ENCODE measurements at regions not wholly inside any gene's neighbourhood (a gene's known extent, or its start where the extent isn't known, plus 50 kb on each side); places are given as distances from the start of the nearest gene placed in this dataset.

DNA sequence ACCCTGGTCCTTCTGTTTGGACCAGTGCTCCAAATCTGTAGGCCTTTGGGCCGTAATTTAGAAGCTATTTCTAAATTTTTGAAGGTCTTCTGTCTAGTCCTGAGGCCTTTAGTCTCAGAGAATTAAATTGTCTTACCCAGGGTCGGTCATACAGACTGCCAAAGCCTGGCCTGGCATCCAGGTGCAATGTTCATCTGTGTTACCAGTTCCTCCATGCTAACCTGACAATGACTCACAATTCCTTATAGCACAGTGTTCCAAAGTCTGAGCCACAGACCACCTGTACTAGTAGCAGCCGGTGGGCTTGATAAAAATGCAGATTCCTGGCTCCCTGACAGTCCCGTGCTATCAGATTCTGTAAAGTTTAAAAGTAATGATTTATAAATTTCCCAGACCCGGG is 77.7 kb upstream of the MAP4K3 start:
- no peak for DNase-seq

DNA sequence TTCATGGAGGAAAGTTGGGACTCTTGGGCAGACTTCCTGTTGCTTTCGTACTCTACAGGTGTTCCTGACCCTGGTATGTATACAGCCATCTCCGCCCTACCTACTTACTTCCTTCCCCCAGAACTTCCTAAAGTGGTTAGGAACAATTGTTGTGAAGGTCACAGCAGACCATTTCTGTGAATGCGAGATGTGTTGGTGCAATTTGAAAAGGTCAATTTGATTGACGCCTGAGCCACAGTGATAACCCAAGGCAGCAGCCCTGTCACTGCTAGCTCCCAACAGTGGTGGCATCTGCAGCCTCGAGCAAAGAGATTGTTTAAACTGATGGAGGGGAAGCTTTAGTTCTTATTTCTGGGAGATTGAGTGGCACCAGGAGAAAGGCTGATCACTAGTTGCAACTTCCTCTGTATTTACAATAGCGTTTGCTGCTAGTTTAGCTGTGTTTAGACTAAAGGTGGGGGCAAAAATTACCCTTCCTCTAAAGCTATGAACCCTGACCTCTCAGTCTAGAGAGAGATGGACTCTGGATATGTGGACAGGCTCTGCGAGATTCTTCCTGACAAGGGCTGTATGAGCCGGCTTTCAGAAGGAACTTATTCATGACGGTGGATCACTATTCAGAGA is 78.3 kb upstream of the MAP4K3 start:
- no peak for DNase-seq

DNA sequence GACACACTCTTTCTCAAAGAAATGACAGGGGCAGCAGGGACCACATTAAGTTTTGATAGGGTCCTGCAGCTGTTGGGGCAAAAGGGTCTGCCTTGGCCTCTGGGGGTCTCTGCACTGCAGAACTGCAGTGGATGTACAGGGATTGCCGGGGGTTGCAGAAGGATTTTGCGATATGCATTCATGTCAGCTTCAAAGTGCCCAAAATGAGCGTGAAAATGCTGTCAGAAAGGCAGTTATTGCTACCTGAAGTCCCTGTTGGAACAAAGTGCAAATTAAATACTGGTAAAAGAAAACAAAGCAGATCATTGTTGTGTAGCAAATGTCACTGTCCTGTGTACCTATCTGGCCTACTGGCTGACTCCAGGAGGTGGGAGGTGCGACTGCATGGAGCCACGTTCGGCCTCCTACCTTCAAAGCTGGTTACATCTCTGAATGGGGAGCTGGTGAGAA is 78.8 kb upstream of the MAP4K3 start:
- DNase-seq: no peak

DNA sequence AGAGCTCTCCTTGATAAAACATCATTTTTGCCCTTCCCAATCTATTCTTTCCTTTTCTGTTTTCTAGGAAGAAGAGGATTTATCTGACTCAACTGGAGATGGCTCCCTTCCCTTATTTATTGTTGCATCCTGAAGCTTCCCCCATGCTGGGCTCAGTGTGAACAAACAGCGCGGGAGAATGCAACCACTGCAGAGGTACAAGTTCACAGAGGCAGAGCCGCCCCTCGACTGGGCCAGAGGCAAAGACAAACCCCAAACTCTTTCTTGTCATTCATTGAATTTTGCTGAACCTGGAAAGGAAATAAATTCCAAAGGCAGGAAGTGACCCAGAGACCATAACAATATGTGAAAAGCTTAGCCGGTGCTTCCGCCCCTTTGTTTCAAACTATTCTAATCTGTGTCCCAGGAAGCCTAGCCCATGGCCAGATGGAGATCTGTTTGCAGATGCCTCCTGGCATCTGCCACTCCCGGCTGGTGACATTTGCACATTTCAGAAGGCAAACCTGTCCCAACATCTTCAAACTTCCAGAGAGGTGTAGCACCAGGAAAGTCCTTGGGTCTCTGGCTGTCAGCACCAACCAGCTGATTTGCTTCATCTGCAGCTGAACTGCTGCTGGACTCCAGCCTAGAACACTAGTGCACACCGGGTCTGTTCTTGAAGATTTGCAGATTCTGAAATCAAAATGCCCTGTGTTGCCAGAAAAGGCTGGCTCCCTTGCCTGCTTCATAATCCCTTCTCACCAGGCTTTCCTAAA is 79.4 kb upstream of the MAP4K3 start:
- no peak for DNase-seq

DNA sequence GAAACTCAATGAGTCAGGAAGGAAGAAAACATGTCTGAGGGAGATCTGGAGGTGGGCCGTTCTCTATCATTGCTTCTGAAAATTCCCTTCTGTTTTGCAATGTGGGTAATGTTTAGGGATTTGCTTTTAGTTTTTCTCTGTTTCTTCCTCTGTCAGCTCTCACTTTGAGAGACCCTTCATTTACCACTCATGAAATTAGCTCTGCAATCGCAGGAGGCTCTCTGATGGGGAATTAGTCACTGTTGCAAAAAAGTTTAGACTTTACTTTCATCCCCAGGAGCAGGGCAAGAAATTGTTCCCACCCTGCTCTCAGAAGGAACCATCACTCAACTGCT is 80.0 kb upstream of the MAP4K3 start:
- DNase-seq: no peak

DNA sequence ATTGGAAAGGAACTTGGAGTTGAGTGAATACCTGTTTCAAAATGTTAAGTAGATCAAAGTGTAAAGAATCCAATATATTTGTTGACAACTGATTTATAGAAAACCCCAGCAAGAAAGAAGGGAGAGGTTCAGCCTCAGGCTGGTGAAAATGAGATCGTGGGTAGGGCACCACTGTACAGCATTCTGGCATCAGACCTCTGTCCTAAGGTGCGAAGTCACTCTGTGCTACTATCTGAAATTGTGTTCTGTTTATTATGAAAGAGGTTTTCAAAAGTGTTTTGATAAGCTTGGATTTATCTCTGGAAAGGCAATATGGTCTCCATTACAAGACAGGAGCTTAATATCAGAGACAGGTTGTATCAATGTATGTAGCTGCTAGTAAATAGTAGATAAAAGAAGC is 80.5 kb upstream of the MAP4K3 start:
- DNase-seq: no peak

DNA sequence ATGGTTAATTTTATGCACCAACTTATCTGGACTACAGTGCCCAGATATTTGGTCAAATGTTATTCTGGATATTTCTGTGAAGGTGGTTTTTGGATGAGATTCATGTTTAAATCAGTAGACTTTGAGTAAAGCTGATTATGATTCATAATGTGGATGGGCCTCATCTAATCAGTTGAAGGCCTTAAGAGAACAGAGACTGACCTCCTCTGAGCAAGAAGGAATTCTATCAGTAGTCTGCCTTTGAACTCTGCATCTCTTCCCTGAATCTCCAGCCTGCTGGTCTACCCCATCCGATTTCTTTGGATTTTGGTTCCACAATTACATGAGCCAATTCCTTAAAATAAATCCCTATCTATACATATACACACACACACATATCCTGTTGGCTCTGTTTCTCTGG is 82.8 kb upstream of the MAP4K3 start:
- DNase-seq: no peak

DNA sequence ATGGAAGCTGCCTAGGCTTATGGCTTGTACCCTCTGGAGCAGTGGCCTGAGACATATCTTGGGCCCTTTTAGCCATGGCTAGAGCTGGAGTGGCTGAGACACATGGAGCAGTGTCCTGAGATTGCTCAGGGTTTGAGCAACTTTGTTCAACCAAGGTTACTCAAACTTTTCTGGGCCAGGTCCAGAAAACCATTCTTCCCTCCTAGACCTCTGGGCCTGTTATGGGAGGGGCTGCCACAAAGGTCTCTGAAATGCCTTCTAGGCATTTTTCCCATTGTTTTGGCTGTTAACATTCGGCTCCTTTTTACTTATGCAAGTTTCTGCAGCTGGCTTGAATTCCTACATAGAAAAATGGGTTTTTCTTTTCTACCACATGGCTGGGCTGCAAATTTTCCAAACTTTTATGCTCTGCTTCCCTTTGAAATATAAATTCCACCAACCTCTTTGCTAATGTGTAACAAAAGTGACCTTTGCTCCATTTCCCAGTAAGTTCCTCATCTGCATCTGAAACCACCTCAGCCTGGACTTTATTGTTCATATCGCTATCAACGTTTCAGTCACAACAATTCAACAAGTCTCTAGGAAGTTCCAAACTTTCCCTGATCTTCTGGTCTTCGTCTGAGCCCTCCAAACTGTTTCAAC is 84.9 kb upstream of the MAP4K3 start:
- DNase-seq: no peak

DNA sequence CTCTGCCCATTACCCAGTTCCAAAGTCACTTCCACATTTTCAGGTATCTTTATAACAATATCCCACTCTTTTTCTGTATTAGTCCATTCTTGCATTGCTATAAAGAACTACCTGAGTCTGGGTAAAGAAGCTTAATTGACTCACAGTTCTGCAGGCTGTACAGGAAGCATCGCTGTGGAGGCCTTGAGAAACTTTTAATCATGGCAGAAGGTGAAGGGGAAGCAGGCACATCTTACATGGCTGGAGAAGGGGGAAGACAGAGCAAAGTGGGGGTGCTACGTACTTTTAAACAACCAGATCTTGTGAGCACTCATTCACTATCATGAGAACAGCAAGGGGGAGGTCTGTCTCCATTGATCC is 85.4 kb upstream of the MAP4K3 start:
- no peak for DNase-seq

DNA sequence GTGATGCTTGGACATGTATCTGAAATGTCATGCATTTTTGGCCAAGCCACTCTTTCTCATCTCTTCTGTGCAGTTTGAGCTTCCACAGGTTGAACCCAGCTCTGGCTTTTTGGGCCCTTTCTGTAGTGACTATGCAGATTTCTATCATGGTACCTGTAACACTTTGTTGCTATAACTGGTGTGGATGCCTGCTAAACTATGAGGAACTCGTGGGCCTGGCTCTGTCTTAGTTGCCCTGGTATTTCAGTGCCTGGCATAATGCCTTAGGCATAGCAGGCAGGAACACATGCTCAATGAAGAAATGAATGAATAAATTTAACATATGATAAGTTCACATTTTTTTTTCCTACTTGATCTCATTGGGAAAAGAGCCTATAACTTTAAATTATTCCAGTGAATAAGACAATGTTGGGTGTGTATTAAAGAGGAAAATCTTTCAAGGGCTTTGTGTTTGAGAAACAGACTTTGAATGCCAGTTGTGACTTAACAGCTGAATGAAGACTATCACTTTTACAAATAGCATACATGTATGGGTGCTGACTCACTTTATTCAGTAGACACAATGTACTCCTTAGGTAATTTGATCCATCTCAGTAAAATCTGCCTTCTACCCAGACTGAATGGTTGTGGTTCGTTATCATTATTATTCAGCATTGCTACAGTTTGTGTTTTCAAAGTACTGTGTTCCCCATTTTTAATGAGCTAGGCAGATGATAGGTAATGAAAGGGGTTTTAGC is 86.4 kb upstream of the MAP4K3 start:
- DNase-seq: no peak

DNA sequence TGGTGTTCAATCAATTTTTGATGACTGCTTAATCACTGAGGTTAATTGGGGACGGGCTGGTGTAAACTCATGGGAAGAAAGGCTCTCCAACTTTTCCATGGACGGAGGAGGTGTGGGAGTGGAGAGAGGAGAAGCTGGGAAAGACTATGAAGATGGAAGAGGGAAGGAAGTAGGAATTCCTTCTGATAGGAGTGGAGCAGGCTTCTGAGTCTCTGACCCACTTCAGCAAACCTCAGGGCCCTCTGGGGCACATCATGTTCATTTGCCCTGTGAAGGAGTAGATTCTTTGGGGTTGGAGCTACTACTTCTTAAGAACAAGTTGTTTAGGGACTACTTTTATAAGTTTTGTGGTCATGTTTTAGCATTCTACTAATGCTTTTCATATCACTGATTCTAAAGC is 87.0 kb upstream of the MAP4K3 start:
- DNase-seq: no peak

DNA sequence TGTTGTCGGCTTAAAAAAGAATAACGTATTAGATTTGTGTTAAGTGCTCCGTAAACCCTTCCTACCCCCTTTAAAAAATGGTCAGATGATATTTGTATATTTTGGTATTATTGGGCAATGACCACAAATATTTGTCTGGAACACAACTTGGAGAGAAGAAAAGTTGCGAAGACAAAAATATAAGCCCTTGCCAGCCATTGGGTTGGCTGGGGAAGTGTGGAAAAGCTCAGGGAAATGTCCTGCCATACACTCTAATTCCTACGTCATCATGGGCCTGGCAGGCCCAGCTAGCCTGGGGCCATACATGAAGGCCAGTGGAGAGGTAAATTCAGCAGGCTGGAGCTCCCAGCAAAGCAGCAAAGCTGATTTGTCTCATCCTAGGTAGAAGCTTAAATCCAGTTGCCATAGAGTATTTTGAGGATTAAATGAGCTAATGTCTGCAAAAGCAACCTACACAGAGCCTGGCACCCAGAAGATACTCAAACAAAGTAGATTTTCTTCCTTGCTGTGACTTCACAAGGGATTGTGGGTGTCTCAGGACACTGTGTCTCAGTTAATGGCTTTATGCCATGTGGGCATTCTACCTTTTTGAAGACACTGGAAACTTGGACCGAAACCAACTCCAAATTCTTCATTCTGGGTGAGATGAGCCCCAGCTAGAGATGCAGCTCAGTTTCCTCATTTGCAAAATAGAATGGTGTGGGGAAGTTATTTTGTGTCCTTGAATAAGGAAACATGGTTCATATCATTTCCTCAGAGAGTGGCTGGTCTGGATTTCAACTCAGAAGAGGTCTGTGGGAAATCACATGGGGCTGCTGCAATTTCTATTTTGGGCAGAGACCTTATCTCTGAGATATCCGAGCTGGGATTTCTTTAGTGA is 87.9 kb upstream of the MAP4K3 start:
- no peak for DNase-seq

DNA sequence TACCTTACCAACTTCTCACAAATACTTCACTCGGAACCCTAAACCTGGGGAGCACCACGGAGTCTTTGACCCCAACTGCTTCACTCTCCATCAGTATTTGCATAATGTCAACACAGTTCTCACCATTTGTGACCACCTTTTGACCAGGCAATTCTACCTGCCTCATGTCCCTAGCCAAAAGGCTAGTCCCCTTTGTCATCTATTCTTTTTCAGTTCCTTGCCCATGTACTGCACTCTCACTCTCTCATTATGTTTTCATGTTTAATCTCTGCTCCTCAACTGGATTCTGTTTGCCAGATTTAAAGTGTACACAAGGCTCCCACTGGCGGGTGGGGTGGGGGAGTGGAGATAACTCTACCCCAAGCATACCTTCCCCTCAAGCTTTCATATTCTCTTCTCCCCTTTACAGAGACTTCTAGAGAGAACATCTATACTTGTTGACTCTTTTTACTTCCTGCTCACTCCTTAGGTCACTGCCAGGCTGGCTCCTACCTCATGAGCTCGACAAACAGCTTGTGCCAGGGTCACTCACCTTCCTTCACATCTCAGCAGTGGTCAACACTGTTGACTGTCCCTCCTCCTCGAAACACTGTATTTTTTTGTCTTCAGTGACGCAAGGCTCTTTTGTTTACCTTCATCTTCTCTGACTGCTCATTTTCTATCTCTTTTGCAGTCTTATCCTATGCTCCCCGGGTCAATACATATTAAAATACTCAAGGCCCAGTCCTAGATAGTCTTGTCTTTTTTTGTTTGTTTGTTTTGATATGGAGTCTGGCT is 88.7 kb upstream of the MAP4K3 start:
- DNase-seq: no peak

DNA sequence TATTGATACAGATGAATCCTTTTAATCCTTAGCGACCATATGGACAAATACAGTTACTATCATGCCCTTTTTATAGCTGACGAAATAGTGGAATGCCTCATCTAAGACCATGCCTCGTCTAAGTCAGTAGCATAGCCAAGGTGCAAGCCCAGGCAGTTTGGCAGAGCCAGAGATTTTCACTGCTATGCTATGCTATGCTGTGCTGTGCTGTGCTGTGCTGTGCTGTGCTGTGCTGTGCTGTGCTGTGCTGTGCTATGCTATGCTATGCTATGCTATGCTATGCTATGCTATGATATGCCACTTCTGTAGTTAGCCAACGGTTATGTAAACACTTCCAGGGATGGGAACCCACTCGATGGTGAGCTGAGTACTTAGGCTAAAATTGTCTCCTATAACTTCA is 91.6 kb upstream of the MAP4K3 start:
- no peak for DNase-seq

DNA sequence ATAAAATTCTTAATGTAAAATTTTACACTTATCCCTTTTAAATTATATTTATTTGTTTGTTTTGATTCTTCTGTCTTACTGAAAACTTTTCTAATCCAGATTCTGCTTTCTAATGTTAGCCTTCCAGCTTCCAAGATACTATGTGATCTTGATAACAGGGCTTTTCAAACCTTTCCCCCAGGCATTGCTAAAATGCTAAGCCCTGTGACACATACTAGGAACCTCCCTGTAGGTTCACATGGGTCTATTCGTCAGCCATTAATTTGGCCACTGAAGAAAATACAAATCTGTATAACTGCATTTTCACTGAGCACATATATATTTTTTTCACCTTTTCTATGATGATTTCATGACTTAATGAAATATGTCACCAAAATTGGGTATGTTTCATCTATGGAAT is 92.8 kb upstream of the MAP4K3 start:
- DNase-seq: no peak

DNA sequence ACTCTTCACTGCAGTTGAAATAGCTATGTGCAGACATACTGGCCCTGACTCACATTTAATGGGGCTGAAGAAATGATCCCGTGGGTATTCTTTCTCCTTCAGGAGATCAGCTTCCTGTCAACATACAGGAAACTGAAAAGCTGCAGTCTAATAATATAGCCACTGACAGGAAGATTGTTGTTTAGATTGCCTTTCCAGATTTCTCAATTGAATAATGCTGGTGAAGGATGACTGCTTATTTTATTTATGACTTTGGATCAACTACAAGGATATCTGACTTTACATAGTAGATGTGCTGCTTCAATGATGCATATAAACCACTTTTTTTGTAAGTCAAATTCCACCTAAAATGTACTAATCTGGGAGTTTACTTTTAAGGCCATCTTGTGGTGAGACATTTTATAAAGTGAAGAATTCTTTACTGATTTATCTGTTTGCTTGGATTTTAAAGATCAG is 93.4 kb upstream of the MAP4K3 start:
- DNase-seq: no peak

DNA sequence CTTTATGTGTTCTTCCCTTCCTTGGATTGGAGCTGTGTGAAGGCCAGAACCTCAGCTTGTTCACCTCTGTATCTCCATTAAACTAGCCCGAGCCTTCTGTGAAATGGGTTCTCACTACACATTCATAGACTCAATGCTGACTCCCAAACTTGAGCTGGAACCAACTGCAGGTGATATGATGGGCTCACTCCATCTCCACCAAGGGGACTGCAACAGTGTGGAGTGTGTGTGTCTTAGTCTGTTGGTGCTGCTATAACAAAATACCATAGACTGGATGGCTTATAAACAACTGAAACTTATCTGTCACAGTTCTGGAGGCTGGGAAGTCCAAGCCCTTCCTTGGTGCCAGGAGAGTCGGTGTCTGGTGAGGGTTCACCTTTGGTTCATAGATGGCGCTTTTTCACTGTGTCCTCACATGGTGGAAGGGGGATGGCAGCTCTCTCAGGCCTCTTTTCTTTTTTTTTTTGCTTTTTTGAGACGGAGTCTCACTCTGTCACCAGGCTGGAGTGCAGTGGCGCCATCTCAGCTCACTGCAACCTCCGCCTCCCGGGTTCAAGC is 94.2 kb upstream of the MAP4K3 start:
- DNase-seq: no peak

DNA sequence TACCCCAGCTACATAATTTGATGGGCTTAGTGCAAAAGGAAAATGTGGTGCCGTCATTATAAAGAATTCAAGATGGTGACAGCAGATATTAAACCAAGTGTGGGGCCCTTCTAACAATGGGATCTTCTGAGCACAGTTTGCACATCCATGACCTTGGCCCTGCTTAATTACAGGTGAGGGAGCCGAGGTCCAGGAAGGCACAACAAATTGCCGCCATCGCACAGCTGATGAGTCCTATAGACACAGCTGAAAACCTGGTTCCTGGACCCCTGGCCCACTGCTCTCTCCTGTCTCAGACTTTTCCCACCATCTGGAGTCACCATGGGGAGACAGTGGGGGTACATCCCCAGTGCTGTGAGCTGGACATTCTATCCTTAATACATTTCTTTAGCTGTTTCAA is 95.8 kb upstream of the MAP4K3 start:
- DNase-seq: no peak

DNA sequence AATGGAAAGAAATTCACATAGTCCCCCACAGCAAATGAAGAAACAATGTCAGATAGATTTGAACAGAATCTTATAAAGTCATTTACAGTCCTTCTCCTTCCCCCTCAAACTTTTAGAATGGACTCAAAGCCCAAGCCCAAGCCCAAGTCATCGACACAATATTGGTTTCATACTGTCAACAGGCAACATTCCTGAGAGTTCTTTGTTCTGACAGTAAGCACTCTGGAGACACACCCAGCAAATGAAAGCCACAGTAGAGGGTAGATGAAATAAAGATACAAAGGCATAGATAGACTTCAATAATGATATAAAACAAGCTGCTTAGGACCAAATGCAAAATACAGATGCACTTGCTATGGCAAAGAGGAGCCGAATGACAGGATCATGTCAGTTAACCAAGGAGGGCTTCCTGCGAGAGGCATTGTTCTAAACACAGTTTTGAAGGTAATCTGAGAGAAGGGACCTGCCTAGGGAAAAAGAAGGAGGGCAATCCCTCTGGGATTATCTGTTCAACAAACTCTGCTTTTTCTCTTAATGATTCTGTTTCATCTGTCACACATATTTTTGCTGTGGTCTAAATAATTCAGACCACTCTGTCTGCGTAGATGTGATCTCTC is 97.1 kb upstream of the MAP4K3 start:
- DNase-seq: no peak

DNA sequence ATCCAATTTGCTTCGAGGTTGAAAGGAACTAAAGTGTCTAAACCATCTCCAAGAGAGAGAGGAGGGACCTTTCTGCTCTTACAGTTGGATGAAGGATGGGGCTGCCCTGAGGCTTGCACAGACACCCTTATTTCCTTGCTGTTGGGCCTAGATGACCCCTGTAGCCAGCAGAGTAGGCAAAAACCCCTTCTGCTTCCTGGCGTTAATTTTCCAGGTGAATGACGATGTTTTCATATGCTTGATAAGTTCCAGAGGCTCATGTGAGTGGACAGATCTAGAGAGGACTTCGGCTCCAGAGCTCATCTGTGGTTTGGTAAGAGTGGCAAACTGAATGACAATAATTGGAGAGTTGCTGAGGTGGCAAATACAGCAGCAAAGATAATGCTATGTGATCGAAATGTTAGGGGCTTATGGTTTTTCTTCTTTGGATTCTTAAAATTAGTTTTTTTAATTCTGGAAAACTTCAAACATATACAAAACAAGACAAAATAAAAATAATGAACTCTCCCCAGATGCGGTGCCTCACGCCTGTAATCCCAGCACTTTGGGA is 98.6 kb upstream of the MAP4K3 start:
- no peak for DNase-seq

DNA sequence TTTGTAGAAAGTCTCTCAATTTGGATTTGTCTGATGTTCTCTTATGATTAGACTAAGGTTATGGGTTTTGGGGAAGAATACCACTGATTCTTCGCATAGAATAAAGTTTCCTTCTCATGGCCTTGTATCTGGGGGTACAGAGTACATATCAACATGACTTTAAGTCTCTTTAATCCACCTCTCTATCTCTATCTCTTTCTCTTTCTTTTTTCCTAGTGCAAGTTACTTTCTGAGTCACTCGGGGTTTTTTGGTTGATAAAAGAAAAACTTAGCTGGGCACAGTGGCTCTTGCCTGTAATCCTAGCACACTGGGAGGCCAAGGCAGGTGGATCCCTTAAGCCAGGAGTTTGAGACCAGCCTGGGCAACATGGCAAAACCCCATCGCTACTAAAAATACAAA is 100.1 kb upstream of the MAP4K3 start:
- DNase-seq: no peak

Data from T-helper 1 cell (primary cell).